ENCODE measurements at regions not wholly inside any gene's neighbourhood (a gene's known extent, or its start where the extent isn't known, plus 50 kb on each side); places are given as distances from the start of the nearest gene placed in this dataset.

GRCh38 chr4:18278244-18278643 is 256.7 kb upstream of the LCORL start:
- DNase-seq: no peak

DNA sequence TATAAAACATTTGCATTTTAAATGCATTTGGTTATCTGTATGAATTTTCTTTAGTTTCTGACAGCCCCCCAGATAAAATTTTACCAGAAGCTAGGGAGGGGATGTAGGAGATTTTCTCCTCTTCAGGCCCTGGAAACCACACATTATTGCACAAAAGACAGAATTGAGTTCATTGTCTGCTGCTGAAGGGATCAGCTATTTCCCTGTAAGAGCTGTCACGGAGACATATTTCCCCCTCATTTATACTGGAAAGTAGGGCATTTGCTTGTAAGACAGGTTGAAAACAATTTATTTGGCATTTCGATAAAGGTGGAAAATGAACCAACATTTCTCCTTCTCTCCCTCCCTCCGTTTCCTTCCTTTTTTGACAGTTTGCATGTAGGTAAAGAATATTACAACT is 241.3 kb upstream of the LCORL start:
- no peak for DNase-seq

DNA sequence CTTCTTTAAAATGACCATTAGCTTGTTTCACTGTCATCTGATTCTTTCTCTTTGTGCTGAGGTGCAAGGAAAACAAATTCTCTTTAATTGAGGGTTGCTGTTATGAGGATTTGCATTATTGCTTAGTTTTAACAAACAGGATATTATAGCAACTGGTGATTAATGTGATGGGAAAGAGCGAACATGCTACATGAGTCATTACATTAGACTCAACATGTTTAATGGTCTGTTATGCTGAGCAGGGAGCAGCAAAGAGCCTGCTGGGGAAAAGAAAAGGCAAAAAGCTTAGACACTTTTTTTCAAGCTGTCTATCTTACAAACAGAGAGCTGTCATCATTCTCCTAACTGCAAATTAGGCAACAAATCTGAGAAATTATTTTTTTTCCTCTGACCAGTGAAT is 230.5 kb upstream of the LCORL start:
- no peak for DNase-seq

- DNase-seq: no peak
Measured at GRCh38 chr4:18250564-18250963, 229.0 kb upstream of the LCORL start.

DNA sequence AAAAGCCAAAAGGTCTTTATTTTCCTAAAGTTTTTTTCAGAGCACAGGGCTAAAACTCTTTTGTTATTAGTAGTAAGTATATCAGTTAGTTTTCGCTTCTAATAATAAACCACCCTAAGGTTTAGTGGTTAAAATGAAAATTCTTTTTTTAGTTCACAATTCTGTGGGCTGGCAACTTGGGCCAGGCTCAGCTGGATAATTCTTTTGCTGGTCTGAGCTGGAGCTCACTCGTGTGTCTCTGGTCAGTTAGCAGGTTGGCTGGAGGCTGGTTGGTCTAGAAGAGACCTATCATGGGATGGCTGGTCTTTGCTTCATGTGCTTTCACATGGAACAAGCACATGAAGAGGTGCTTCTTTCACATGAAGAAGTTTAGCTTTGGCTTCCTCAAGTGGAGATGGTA is 227.1 kb upstream of the LCORL start:
- DNase-seq: no peak

GRCh38 chr4:18247189-18247588 is 225.6 kb upstream of the LCORL start:
- DNase-seq: no peak

- no peak for DNase-seq
Measured at GRCh38 chr4:18242919-18243693, 221.6 kb upstream of the LCORL start.

GRCh38 chr4:18241727-18242126 is 220.2 kb upstream of the LCORL start:
- no peak for DNase-seq

DNA sequence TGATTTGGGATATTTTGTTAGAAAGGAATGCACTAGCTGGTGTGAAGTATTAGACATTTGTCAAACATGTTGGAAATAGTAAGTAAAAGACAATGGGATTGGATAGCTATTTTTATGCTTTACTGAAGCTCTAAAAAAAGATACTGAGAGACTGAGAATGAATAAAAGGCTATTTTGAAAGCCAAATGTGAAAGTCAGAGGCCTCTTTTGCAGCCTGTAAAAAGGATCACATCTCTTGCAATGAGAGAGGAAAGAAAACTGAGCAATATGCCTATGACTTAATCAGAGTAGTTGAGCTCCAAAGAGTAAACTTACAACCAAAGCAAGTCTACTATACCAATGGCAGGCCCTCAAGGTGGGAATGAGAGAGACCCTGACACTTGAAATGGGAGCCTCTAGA is 212.6 kb upstream of the LCORL start:
- no peak for DNase-seq

DNA sequence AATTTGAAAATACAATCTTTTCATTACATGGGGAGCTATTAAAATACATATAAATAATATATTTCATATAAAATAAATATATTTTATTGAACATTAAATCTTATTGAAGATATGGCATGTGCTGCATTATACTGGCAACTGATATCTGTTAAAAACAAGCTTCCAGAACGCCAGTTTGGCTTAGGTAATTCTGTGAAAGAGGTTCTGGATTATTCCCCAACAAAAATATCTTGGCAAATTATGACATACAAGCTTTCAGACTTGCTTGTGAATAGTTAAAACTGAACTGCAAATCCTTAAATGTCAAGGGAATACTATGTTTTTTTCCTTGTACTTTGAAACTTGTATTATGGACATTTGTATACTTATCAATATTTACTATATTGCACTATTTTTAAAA is 210.2 kb upstream of the LCORL start:
- no peak for DNase-seq

- no peak for DNase-seq
Measured at GRCh38 chr4:18227880-18228279, 206.3 kb upstream of the LCORL start.

- no peak for DNase-seq
Measured at GRCh38 chr4:18214411-18215055, 193.0 kb upstream of the LCORL start.

DNA sequence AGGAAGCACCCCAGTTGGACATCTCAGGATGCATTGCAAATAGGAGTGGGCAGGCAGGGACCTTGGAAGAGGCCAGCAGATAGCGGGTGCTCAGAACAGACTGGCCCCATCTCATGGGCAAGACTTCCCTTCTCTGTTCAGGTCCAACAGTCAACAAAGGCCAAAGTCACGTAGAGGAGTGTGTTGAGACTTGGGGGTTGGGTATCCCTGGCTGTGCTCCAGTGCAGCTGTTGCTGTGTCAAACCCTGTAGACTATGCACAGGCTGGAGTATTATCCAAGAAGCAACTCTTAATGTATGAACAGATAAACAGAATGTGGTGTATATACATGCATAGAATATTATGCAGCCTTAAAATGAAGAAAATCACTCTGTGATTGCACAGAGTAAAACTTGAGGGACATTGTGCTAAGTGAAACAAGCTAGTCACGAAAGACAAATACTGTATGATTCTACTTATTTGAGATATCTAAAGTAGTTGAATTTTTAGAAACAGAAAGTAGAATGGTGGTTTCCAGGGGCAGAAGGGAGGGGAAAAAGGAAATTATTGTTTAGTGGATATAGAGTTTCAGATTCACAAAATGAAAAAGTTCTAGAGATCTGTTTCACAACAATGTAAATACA is 192.1 kb upstream of the LCORL start:
- no peak for DNase-seq

- no peak for DNase-seq
Measured at GRCh38 chr4:18209448-18209847, 187.9 kb upstream of the LCORL start.

DNA sequence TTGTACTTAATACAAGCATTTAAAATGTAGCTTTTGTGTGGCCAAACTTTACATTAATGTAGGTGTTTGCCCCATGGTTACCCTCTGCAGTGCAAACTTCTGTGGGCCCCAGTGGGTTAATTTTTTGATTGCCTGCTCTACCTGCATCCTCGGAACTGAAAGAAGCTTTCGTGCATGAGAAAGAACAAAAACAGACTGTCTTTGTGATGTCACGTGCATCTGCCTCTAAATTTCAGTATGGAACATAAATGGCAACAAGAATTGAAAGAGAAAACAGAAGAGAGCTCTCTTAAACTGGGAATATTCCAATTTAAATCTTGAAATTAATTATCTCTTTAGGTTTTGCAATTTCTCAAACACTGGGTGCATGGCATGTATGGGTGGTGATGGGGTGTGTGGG is 182.4 kb upstream of the LCORL start:
- DNase-seq: no peak

- no peak for DNase-seq
Measured at GRCh38 chr4:18202486-18202885, 180.9 kb upstream of the LCORL start.

DNA sequence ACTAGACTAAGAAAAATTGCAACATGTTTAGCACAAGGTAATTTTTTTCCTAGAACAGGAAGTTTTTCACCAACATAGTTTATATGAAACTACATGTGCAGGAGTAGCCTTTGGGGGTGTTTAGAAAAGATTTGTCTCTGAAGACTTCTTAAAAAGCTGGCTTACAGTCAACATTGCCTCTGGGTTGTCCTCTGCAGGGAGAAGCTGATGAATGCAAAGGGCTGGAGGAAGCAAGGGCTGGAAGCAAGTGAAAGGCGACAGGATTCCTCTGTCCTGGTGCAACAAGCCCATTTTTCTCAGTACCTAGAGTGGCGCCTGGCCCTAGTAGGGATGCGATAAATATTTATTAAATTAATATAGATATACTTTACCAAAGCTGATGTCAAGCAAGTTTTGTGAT is 180.3 kb upstream of the LCORL start:
- no peak for DNase-seq

DNA sequence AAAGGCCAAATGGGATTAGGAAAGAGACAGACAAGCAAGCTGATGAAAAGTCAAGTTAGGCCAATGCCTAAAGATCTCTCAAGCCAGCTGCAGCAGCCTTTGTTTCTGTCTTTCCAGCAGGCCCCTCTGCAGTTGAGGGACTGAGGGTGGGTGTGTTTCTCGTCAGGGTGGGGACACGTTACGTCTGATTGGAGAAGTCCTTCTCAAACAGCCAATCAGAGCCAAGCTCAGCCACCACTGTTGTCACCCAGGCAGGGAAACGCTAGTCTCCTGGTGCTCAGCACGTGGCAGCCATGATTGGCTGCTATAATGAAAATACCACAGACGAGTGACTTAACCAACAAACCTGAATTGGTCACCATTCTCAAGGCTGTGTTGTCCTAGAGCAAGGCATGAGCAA is 177.1 kb upstream of the LCORL start:
- no peak for DNase-seq

- no peak for DNase-seq
Measured at GRCh38 chr4:18197467-18197866, 175.9 kb upstream of the LCORL start.

GRCh38 chr4:18194278-18194677 is 172.7 kb upstream of the LCORL start:
- DNase-seq: no peak

- DNase-seq: no peak
Measured at GRCh38 chr4:18192901-18193300, 171.3 kb upstream of the LCORL start.

DNA sequence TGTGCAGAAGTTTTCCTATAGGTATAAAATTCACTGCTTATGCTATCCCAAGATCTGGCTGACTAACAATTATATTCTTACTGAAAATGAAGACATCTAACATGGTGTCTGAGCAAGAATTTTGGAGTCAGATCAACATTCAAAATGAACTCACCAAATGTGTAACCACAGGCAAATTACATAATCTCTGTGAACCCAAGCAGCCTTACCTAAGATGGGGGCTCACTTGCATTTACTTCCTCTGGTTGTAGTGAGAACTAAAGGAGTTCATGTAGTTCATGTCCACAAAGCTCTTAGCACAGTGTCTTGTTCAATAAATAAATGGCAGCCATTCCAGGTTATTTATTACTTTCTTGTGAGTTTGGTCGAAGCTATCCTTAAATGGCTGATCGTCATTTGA is 163.9 kb upstream of the LCORL start:
- no peak for DNase-seq

- no peak for DNase-seq
Measured at GRCh38 chr4:18180892-18181291, 159.3 kb upstream of the LCORL start.

- no peak for DNase-seq
Measured at GRCh38 chr4:18180122-18180521, 158.6 kb upstream of the LCORL start.
